Esophagus squamous epithelium (tissue), 5 donors: ENCODE measurements at regions not wholly inside any gene's neighbourhood (a gene's known extent, or its start where the extent isn't known, plus 50 kb on each side); places are given as distances from the start of the nearest gene placed in this dataset.

Experiments
- DNase-seq: peaks from one replicate; lab custom pipeline; 2025; lab: John Stamatoyannopoulos, UW
- H3K27ac ChIP-seq, 4 donors: fragments of 200-600 bp; sonication (generic); one replicate each; pipeline ENCODE4 v1.5.1; 2016 to 2019; ENCODE audit warnings: mild to moderate bottlenecking in 1 of 4
- H3K27me3 ChIP-seq, 4 donors: fragments of 200-600 bp; sonication (generic); 1 replicate in 3 of 4; 2 replicates in 1 of 4; pipeline versions ENCODE4 v1.5.1 to v1.6.0; 2017 to 2021; ENCODE audit warnings: antibody characterized with exemption in 1 of 4
- H3K36me3 ChIP-seq, 3 donors: fragments of 200-600 bp; sonication (generic); one replicate each; pipeline ENCODE4 v1.5.1; 2016 to 2019
- H3K4me1 ChIP-seq, 3 donors: fragments of 200-600 bp; sonication (generic); one replicate each; pipeline ENCODE4 v1.5.1; 2017 to 2019
- H3K4me3 ChIP-seq, 4 donors: fragments of 200-600 bp; sonication (generic); 1 replicate in 3 of 4; 2 replicates in 1 of 4; pipeline ENCODE4 v1.5.1; 2016 to 2019; ENCODE audit warnings: mild to moderate bottlenecking in 2 of 4, moderate library complexity in 1 of 4
- H3K9me3 ChIP-seq, 3 donors: fragments of 200-600 bp; sonication (generic); one replicate each; pipeline ENCODE4 v1.5.1; 2016 to 2019
- CTCF ChIP-seq, 6 experiments: fragments of 450-650 bp in 4 of 6; fragments of 200-600 bp in 2 of 6; sonication (generic) in 2 of 6; IDR thresholded peaks; one replicate each; pipeline ENCODE4 v1.5.1; 2016 to 2019; ENCODE audit warnings: antibody characterized with exemption in 6 of 6, mild to moderate bottlenecking in 4 of 6, moderate library complexity in 4 of 6
- POLR2A ChIP-seq, 4 donors: fragments of 450-650 bp; IDR thresholded peaks; one replicate each; pipeline ENCODE4 v1.6.1; 2017; ENCODE audit warnings: antibody characterized with exemption in 4 of 4, mild to moderate bottlenecking in 4 of 4, moderate library complexity in 3 of 4
- WGBS, 2 donors: methylation state at CpG; one replicate each; pipeline ENCODE4 v1.1.5; 2018; 5-methylcytosine and 5-hydroxymethylcytosine counted together
- intact Hi-C: fragments of 100-400 bp; cut with DNase I; formaldehyde crosslinking; loops from one replicate; pipeline ENCODE4 v1.15.0; 2022
- donor health status: DM: yes; HTN: yes; CAD: no.

- Histone ChIP-seq H3K9me3 (no peaks in the 10 kb centered on the region), H3K4me3 (no peak overlapping the region), H3K27me3 (no peaks in the 10 kb centered on the region), H3K36me3 (no peaks in the 10 kb centered on the region), H3K27ac (no peak overlapping the region), H3K4me1 (no peaks in the 10 kb centered on the region)
- DNase-seq = no peak
- 6 to 12% methylated on average over 1 of the region's 1 CpG for WGBS, 2 donors
- intact Hi-C loops = no loop called here
- TF ChIP-seq CTCF (IDR thresholded peaks at IDR 0.05) (no peak), POLR2A (IDR thresholded peaks at IDR 0.05) (no peak)
Observed at GRCh38 chr18:25759111-25759510, 331.3 kb downstream of the SS18 start.

GRCh38 chr18:25743646-25744151 is 346.7 kb downstream of the SS18 start:
- Histone ChIP-seq H3K9me3 (no peaks in the 10 kb centered on the region), H3K27ac (no peak overlapping the region), H3K27me3 (no peaks in the 10 kb centered on the region), H3K4me1 (no peaks in the 10 kb centered on the region), H3K36me3 (no peaks in the 10 kb centered on the region), H3K4me3 (no peak overlapping the region)
- 68 to 76% methylated on average over 4 to 6 of the region's 7 CpGs for WGBS, 2 donors
- TF ChIP-seq POLR2A (IDR thresholded peaks at IDR 0.05) (no peak), CTCF (IDR thresholded peaks at IDR 0.05) (no peak)
- no peak for DNase-seq
- intact Hi-C loops = no loop called here

GRCh38 chr18:25739376-25739775 is 351.0 kb downstream of the SS18 start:
- no peak for TF ChIP-seq CTCF (IDR thresholded peaks at IDR 0.05)
- TF ChIP-seq POLR2A (IDR thresholded peaks at IDR 0.05) = no peak
- Histone ChIP-seq H3K27me3 (no peaks in the 10 kb centered on the region), H3K27ac (no peak overlapping the region), H3K9me3 (no peaks in the 10 kb centered on the region), H3K4me1 (no peaks in the 10 kb centered on the region), H3K4me3 (no peak overlapping the region), H3K36me3 (no peaks in the 10 kb centered on the region)
- no peak for DNase-seq
- intact Hi-C loops = no loop called here
- WGBS, 2 donors = 31 to 43% methylated on average over 2 of the region's 2 CpGs

GRCh38 chr18:25737710-25738311 is 352.6 kb downstream of the SS18 start:
- intact Hi-C loops = no loop called here
- 46 to 49% methylated on average over 5 of the region's 7 CpGs for WGBS, 2 donors
- Histone ChIP-seq H3K4me3 (no peak overlapping the region), H3K4me1 (no peaks in the 10 kb centered on the region), H3K27ac (no peak overlapping the region), H3K9me3 (no peaks in the 10 kb centered on the region), H3K27me3 (no peaks in the 10 kb centered on the region), H3K36me3 (no peaks in the 10 kb centered on the region)
- no peak for DNase-seq
- TF ChIP-seq POLR2A (IDR thresholded peaks at IDR 0.05) (no peak), CTCF (IDR thresholded peaks at IDR 0.05) (no peak)

GRCh38 chr18:25736516-25736915 is 353.9 kb downstream of the SS18 start:
- H3K4me1 ChIP-seq = no peaks in the 10 kb centered on the region
- TF ChIP-seq CTCF (IDR thresholded peaks at IDR 0.05) (no peak), POLR2A (IDR thresholded peaks at IDR 0.05) (no peak)
- 69 to 74% methylated on average over 5 of the region's 5 CpGs for WGBS, 2 donors
- no peaks in the 10 kb centered on the region for H3K9me3 ChIP-seq
- no peak for DNase-seq
- no peaks in the 10 kb centered on the region for H3K27me3 ChIP-seq
- no peaks in the 10 kb centered on the region for H3K36me3 ChIP-seq
- H3K4me3 ChIP-seq = no peak overlapping the region
- intact Hi-C loops = no loop called here
- H3K27ac ChIP-seq = no peak overlapping the region
